ENCODE measurements at regions not wholly inside any gene's neighbourhood (a gene's known extent, or its start where the extent isn't known, plus 50 kb on each side); places are given as distances from the start of the nearest gene placed in this dataset.

- TF ChIP-seq, protein P1, sequence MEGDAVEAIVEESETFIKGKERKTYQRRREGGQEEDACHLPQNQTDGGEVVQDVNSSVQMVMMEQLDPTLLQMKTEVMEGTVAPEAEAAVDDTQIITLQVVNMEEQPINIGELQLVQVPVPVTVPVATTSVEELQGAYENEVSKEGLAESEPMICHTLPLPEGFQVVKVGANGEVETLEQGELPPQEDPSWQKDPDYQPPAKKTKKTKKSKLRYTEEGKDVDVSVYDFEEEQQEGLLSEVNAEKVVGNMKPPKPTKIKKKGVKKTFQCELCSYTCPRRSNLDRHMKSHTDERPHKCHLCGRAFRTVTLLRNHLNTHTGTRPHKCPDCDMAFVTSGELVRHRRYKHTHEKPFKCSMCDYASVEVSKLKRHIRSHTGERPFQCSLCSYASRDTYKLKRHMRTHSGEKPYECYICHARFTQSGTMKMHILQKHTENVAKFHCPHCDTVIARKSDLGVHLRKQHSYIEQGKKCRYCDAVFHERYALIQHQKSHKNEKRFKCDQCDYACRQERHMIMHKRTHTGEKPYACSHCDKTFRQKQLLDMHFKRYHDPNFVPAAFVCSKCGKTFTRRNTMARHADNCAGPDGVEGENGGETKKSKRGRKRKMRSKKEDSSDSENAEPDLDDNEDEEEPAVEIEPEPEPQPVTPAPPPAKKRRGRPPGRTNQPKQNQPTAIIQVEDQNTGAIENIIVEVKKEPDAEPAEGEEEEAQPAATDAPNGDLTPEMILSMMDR (IDR thresholded peaks at IDR 0.05; ENCODE audit: insufficient read depth, low read depth, low read length) = no peak
- TF ChIP-seq EZH2 (IDR thresholded peaks at IDR 0.05; ENCODE audit: insufficient read depth, low read length) = no peak
These were observed 744.3 kb upstream of the ATXN8OS start for GRCh38 chr13:69363360-69363759.
